ENCODE measurements at regions not wholly inside any gene's neighbourhood (a gene's known extent, or its start where the extent isn't known, plus 50 kb on each side); places are given as distances from the start of the nearest gene placed in this dataset.
A peak's percentile ranks its signal among the peaks of the same experiment; 100 is the strongest.

- TF ChIP-seq, protein P1, sequence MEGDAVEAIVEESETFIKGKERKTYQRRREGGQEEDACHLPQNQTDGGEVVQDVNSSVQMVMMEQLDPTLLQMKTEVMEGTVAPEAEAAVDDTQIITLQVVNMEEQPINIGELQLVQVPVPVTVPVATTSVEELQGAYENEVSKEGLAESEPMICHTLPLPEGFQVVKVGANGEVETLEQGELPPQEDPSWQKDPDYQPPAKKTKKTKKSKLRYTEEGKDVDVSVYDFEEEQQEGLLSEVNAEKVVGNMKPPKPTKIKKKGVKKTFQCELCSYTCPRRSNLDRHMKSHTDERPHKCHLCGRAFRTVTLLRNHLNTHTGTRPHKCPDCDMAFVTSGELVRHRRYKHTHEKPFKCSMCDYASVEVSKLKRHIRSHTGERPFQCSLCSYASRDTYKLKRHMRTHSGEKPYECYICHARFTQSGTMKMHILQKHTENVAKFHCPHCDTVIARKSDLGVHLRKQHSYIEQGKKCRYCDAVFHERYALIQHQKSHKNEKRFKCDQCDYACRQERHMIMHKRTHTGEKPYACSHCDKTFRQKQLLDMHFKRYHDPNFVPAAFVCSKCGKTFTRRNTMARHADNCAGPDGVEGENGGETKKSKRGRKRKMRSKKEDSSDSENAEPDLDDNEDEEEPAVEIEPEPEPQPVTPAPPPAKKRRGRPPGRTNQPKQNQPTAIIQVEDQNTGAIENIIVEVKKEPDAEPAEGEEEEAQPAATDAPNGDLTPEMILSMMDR (IDR thresholded peaks at IDR 0.05), result no peak
- no peak overlapping the region for H3K27ac ChIP-seq
Observed at GRCh38 chr1:220410611-220411010, 117.3 kb upstream of the MARK1 start.

GRCh38 chr1:220409771-220410595 is 118.0 kb upstream of the MARK1 start:
- no peak for DNase-seq (ENCODE audit: low spot score)
- H3K27ac ChIP-seq, result no peak overlapping the region
- TF ChIP-seq, protein P1 (IDR thresholded peaks at IDR 0.05), result no peak
- H3K4me3 ChIP-seq, result peak overlapping the region; percentile 29

More at GRCh38 chr1:220410611-220411010, 117.3 kb upstream of the MARK1 start:
- no peak for DNase-seq (ENCODE audit: low spot score)
- H3K4me3 ChIP-seq, result no peak overlapping the region

DNA sequence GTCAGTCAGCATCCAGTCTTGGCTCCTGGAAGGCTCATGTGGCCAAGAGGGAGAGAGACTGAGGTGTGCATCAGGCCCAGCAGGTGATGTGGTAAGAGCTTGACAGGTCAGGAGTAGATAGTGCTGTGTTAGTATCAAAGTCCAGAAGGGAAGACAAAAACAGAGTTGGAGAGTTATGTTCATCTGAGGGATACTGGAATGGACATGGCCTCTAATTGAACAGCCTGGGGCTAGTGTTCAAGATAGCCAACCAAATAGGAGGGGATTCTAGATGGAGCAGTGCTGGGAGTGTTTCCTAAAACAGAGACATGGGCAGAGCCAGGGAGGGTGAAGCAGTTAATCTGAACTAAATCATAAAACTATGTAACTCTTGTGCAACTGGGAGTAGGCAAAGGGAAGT is 120.7 kb upstream of the MARK1 start:
- TF ChIP-seq, protein P1 (IDR thresholded peaks at IDR 0.05), result no peak
- no peak overlapping the region for H3K4me3 ChIP-seq
- DNase-seq (ENCODE audit: low spot score), result no peak
- no peak overlapping the region for H3K27ac ChIP-seq

DNA sequence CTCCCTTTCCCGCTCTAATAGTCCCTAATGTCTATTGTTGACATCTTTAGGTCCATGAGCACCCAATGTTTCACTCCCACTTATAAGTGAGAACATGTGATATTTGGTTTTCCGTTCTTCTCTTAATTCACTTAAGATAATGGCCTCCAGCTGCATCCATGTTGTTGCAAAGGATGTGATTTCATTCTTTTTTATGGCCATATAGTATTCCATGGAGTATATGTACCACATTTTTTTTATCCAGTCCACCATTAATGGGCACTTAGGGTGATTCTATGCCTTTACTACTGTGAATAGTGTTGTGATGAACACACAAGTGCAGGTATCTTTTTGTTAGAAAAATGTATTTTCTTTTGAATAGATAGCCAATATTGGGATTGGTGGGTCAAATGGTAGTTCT is 126.0 kb upstream of the RAB3GAP2 start:
- TF ChIP-seq, protein P1 (IDR thresholded peaks at IDR 0.05), result no peak
- no peak overlapping the region for H3K4me3 ChIP-seq
- DNase-seq (ENCODE audit: low spot score), result no peak
- no peak overlapping the region for H3K27ac ChIP-seq

DNA sequence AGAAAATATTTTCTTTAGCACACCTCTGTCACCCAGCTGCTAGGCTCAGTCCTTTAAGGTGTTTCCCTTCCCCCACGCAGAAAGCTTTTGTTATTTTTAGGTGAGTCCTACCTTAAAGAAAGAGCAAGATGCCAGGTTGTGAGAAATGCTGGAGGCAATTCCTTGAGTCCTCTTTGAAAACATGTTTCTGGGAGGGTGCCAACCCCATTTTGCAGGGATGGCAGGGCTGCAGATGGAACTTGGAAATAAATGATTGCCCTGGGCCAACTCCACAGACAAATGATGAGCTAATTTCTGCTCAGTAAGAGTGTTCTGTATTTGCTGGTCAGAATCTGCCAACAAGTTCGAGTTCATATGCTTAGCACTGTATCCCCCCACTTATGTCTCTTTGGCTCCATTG is 119.2 kb upstream of the RAB3GAP2 start:
- TF ChIP-seq, protein P1 (IDR thresholded peaks at IDR 0.05), result no peak
- DNase-seq (ENCODE audit: low spot score), result no peak

GRCh38 chr1:220389634-220390033 is 117.4 kb upstream of the RAB3GAP2 start:
- Histone ChIP-seq H3K27ac (no peak overlapping the region), H3K4me3 (no peak overlapping the region)
- DNase-seq (ENCODE audit: low spot score), result no peak
- TF ChIP-seq, protein P1 (IDR thresholded peaks at IDR 0.05), result no peak

More for the DNA sequence above, 119.2 kb upstream of the RAB3GAP2 start:
- H3K4me3 ChIP-seq, result no peak overlapping the region
- no peak overlapping the region for H3K27ac ChIP-seq

All from coronary artery (tissue), 2 donors.